Spleen (tissue), 7 donors: ENCODE measurements at regions not wholly inside any gene's neighbourhood (a gene's known extent, or its start where the extent isn't known, plus 50 kb on each side); places are given as distances from the start of the nearest gene placed in this dataset.

Experiments used
- POLR2A ChIP-seq, 3 donors: fragments of 450-650 bp; IDR thresholded peaks; one replicate each; pipeline ENCODE4 v1.5.1; 2017; ENCODE audit warnings: antibody characterized with exemption in 3 of 3, mild to moderate bottlenecking in 1 of 3
- POLR2AphosphoS5 ChIP-seq, 3 donors: sonication (generic); formaldehyde crosslinking; IDR thresholded peaks; one replicate each; pipeline ENCODE4 v1.5.1; 2017; ENCODE audit warnings: antibody characterized with exemption in 3 of 3
- TF ChIP-seq, protein P1 (sequence below), 11 experiments: fragments of 200-600 bp in 7 of 11; fragments of 450-650 bp in 4 of 11; sonication (generic) in 4 of 11; IDR thresholded peaks in 8 of 11; conservative IDR thresholded peaks in 3 of 11; 1 replicate in 7 of 11; 2 replicates in 4 of 11; pipeline versions ENCODE4 v1.4.0 to v1.8.0; 2016 to 2021; ENCODE audit warnings: antibody characterized with exemption in 11 of 11, inconsistent platforms in 4 of 11, mild to moderate bottlenecking in 1 of 11
- donor health status: DM: no; HTN: no; CAD: no; lungs with moderate emphysema.
- donor health status: DM: no; HTN: no; CAD: no.
- donor health status: DM: no; HTN: no; CAD: no.

DNA sequence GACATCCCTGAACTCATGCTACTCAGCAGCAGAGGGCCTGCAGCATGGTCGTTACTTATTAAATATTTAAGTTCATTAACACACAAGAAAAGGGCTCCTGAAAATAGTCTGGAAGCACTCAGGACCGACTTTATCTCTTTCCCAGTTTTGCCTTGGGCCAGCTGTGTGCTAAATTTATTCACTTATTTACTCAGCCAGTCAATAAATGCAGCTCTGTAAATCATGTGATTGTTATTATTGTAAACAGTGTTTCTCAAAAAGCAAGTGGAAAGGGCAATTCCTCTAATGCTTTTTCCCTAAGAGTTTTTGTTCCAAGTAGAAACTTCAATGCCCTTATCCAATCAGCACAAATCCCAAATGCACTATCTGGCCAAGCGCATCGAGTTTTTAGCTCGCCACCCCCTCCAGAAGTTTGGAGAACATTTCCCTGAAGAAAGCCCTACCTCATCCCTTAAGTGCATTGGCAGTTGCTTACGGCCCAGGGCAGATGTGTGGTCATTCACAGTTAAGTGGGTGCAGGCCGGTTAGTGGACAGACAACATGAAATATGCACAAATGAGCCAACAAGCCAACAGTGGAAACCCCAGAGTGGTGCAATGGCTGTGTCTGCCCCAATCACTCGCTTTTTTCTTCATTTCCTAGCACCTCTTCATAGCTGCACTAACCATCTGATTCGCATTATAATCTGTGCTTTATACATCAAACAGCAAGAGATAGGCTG, 125.8 kb downstream of the SMIM20 start:
- TF ChIP-seq POLR2A (IDR thresholded peaks at IDR 0.05), result no peak
- TF ChIP-seq, protein P1, sequence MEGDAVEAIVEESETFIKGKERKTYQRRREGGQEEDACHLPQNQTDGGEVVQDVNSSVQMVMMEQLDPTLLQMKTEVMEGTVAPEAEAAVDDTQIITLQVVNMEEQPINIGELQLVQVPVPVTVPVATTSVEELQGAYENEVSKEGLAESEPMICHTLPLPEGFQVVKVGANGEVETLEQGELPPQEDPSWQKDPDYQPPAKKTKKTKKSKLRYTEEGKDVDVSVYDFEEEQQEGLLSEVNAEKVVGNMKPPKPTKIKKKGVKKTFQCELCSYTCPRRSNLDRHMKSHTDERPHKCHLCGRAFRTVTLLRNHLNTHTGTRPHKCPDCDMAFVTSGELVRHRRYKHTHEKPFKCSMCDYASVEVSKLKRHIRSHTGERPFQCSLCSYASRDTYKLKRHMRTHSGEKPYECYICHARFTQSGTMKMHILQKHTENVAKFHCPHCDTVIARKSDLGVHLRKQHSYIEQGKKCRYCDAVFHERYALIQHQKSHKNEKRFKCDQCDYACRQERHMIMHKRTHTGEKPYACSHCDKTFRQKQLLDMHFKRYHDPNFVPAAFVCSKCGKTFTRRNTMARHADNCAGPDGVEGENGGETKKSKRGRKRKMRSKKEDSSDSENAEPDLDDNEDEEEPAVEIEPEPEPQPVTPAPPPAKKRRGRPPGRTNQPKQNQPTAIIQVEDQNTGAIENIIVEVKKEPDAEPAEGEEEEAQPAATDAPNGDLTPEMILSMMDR (IDR thresholded peaks at IDR 0.05 in 8 of 11, conservative IDR thresholded peaks at IDR 0.05 in 3 of 11), result no peak
- TF ChIP-seq POLR2AphosphoS5 (IDR thresholded peaks at IDR 0.05), result no peak
